Mesodermal cell (in vitro differentiated cells): ENCODE measurements at regions not wholly inside any gene's neighbourhood (a gene's known extent, or its start where the extent isn't known, plus 50 kb on each side); places are given as distances from the start of the nearest gene placed in this dataset.

Experiments used
- H3K27ac ChIP-seq: 2 replicates; pipeline ENCODE4 v1.7.0; 2013; ENCODE audit warnings: mild to moderate bottlenecking, low read depth, low read length, moderate library complexity; ENCODE audit not compliant: severe bottlenecking
- H3K36me3 ChIP-seq: 2 replicates; pipeline ENCODE4 v1.7.1; 2013; ENCODE audit warnings: mild to moderate bottlenecking, low read length, moderate library complexity; ENCODE audit not compliant: control insufficient read depth, insufficient read depth
- H3K4me1 ChIP-seq: one replicate; pipeline ENCODE4 v1.7.1; 2013; ENCODE audit warnings: mild to moderate bottlenecking, low read length; ENCODE audit not compliant: insufficient read depth, control insufficient read depth, poor library complexity, severe bottlenecking
- H3K4me3 ChIP-seq: 2 replicates; pipeline ENCODE4 v1.7.0; 2013; ENCODE audit warnings: low read length, control low read depth, mild to moderate bottlenecking; ENCODE audit not compliant: insufficient read depth, poor library complexity, severe bottlenecking; ENCODE audit errors: extremely low read depth
- H3K9me3 ChIP-seq: 2 replicates; pipeline ENCODE4 v1.7.1; 2013; ENCODE audit warnings: mild to moderate bottlenecking, low read length, moderate library complexity; ENCODE audit not compliant: control insufficient read depth
- WGBS, 2 experiments: methylation state at CpG; one replicate each; pipeline ENCODE4 v1.1.5; 2013; ENCODE audit warnings: missing lambda C conversion rate in 2 of 2; ENCODE audit not compliant: insufficient coverage in 2 of 2; 5-methylcytosine and 5-hydroxymethylcytosine counted together

DNA sequence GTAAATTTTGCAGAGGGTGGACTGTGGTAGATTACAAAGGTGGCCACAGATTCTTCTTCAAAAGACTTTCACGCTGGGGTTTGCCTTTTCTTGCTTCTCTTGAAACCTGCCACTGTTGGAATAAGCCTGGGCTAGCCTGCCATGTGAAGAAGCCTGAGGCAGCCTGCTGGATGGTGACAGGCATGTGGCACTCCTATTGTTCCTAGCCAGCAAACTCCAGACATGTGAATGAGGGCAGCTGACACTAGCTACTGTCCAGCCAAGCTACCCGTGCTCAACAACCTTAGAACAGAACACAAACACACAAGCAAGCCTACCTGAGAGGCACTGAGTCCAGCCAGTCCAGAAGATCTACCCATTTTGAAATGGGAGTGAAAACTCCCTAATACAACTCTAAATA is 322.7 kb upstream of the LARGE1 start:
- H3K4me1 ChIP-seq: no peaks in the 10 kb centered on the region
- H3K9me3 ChIP-seq: no peaks in the 10 kb centered on the region
- no peaks in the 10 kb centered on the region for H3K36me3 ChIP-seq
- no peak overlapping the region for H3K4me3 ChIP-seq
- 60 to 71% methylated on average over 2 of the region's 2 CpGs for WGBS, 2 experiments
- H3K27ac ChIP-seq: no peak overlapping the region

GRCh38 chr22:34255042-34255441 is 334.8 kb upstream of the LARGE1 start:
- Histone ChIP-seq H3K36me3 (no peaks in the 10 kb centered on the region), H3K4me3 (no peak overlapping the region), H3K27ac (no peak overlapping the region), H3K4me1 (no peaks in the 10 kb centered on the region), H3K9me3 (no peaks in the 10 kb centered on the region)
- 88 to 100% methylated on average over 1 of the region's 1 CpG for WGBS, 2 experiments

DNA sequence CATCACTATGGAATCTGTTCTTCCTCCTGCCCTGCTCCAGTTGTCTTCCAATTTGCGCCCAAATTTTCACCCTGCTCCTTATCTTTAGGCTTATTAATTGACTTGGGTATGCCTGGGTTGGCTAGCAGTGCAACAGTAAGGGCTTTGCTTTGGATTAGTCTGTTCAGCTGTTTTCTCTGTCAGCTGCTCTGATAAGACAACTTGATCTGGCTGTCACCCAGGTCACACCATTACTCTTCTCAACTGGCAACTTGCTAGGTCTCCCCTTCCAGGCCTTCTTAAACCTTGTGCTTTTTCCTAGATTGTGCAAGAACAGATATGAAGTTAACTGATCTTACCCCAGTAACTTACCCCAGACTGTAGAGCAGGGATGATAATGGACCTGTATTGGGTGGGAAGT is 357.8 kb upstream of the LARGE1 start:
- WGBS, 2 experiments: no CpG with 5 or more reads among the region's 1 CpG
- Histone ChIP-seq H3K4me1 (peaks cover 2% of the 10 kb centered on the region), H3K9me3 (no peaks in the 10 kb centered on the region), H3K36me3 (no peaks in the 10 kb centered on the region), H3K27ac (no peak overlapping the region), H3K4me3 (no peak overlapping the region)

DNA sequence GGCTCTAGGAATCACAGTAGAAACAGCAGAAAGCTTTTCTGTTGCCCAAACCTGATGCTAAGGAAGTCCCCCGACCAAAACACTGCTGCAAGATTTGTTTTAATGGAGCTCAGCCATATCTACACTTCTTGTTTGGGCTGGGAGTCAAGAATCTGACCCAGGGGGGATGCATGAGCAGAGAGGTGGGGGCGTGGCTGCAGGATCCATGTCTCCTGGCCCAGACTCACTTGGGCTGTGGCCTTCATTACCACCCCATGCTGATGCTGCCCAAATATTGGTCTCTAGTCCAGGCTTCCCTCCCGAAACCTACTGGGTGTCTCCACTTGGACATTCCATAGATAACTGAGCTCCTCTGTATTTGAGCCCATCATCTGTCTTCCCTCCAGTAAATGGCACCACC is 361.5 kb upstream of the LARGE1 start:
- Histone ChIP-seq H3K9me3 (no peaks in the 10 kb centered on the region), H3K36me3 (no peaks in the 10 kb centered on the region), H3K4me1 (peaks cover 2% of the 10 kb centered on the region), H3K4me3 (no peak overlapping the region), H3K27ac (no peak overlapping the region)
- 86 to 91% methylated on average over 2 to 3 of the region's 3 CpGs for WGBS, 2 experiments

DNA sequence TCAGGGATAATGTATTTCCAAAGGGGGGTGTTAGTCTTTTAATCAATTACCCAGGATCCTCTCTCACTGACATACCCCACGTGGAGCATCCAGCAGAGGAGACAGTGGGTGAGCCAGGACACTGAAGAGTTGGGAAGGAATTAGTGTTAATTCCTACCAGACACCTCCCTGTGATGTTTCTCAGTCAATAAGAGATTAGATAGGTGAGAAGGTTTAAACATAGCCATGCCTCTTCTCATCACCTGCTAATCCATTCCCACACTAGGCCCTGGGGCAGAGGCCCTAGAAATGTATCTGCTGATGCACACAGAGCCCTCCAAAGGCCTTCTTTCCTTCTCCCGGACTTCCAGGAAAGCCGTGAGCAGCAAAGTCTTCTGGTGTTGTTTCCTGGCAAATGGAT is 363.6 kb upstream of the LARGE1 start:
- H3K4me3 ChIP-seq: no peak overlapping the region
- H3K9me3 ChIP-seq: no peaks in the 10 kb centered on the region
- no peaks in the 10 kb centered on the region for H3K36me3 ChIP-seq
- 80% methylated on average over 1 of the region's 3 CpGs for WGBS, 2 experiments
- no peak overlapping the region for H3K27ac ChIP-seq
- H3K4me1 ChIP-seq: peaks cover 2% of the 10 kb centered on the region

DNA sequence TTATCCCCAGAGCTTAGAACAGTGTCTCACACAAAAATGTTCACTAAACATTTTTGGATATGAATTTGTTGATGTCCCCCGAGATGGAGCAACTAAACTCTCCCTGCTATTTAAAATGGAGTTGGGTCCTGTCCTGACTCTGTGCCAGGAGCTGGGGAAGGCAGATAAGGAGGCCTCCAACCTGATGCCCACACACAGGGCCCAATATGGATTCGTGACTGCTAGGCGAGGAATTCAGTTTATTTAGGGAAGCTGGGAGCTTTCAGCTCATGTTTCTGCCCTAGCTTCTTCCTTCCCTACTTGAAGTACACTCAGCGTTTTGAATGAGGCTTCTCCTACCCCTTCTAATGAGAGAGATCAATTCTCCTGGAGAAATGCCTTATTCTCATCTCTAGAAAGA is 373.0 kb upstream of the LARGE1 start:
- no peak overlapping the region for H3K27ac ChIP-seq
- no peaks in the 10 kb centered on the region for H3K4me1 ChIP-seq
- no peak overlapping the region for H3K4me3 ChIP-seq
- no peaks in the 10 kb centered on the region for H3K9me3 ChIP-seq
- 87% methylated on average over 3 of the region's 4 CpGs; no CpG with 5 or more reads in 1 of the 2 experiments for WGBS, 2 experiments
- H3K36me3 ChIP-seq: no peaks in the 10 kb centered on the region

DNA sequence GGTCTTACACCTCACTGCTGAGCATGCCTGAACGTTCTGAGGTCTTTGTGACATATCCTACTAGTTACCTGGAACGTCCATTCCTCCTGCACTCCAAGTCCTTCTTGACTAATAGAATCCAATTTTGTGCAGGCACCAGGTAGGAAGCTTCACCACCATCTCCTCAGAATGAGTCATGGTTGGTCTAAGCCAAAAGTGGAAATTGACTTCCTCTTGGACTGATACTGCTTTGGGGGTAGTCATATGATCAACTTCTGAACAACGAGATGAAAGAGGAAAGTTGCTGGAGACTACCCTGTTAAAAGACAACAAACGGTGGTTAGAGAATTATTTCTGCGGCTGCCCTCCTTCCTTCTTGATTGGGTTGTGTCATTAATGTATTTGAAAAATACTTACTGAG is 374.2 kb upstream of the LARGE1 start:
- Histone ChIP-seq H3K4me3 (no peak overlapping the region), H3K4me1 (no peaks in the 10 kb centered on the region), H3K36me3 (no peaks in the 10 kb centered on the region), H3K27ac (no peak overlapping the region), H3K9me3 (no peaks in the 10 kb centered on the region)
- 60 to 100% methylated on average over 2 to 3 of the region's 5 CpGs for WGBS, 2 experiments

DNA sequence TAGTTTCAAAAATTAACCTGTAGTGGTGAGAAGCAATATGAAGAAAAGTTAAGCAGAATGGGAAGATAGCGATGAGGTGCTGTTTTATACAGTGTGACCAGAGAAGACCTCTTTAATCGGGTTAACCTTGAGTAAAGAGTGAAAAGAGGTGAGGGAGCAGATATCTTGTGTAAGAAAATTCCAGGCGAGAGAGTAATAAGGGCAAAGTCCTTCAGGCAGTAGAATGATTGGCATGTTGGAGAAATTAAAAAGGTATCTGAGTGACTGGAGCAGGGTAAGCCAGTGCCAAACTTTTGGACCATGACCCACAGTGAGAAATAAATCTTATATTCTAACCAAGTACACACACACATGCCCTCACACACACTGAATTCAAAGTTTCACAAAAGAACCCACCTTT is 374.7 kb upstream of the LARGE1 start:
- H3K36me3 ChIP-seq: no peaks in the 10 kb centered on the region
- H3K4me3 ChIP-seq: no peak overlapping the region
- H3K4me1 ChIP-seq: no peaks in the 10 kb centered on the region
- no peak overlapping the region for H3K27ac ChIP-seq
- no peaks in the 10 kb centered on the region for H3K9me3 ChIP-seq
- 83 to 87% methylated on average over 3 of the region's 3 CpGs for WGBS, 2 experiments

- WGBS, 2 experiments: 90 to 94% methylated on average over 2 of the region's 2 CpGs
- H3K36me3 ChIP-seq: no peaks in the 10 kb centered on the region
- no peaks in the 10 kb centered on the region for H3K4me1 ChIP-seq
- no peak overlapping the region for H3K27ac ChIP-seq
- H3K4me3 ChIP-seq: no peak overlapping the region
- no peaks in the 10 kb centered on the region for H3K9me3 ChIP-seq
Measured at GRCh38 chr22:34296461-34296860, 376.2 kb upstream of the LARGE1 start.

DNA sequence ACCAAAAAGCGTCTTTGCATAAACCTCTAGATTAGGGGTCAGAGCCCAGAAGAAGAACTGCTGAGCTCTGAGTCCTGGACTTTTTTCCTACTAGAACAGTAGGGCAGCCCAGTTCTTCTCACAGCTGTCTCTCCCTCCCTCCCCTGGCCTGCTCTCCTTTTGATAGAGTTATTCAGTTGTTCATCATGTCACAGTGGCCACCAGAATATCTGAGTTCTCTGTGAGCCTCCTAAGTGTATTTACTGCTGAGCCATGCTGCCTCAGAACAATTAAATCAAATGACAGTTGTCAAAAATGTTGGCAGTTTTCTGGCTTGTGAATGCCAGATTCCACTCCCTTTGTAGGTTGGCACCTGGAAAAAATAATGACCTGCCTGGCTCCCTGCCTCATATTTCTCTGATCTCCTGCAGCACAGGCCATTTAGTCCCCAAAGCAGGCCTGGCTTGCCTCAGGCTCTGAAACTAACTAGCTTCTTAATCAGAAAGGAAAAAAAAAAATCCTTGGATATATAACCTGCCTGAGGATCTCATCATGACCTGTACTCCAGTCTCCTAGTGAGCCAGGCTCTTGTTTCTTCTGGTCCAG is 377.4 kb upstream of the LARGE1 start:
- H3K9me3 ChIP-seq: no peaks in the 10 kb centered on the region
- WGBS, 2 experiments: 100% methylated on average over 1 of the region's 1 CpG
- no peak overlapping the region for H3K27ac ChIP-seq
- H3K36me3 ChIP-seq: no peaks in the 10 kb centered on the region
- H3K4me1 ChIP-seq: no peaks in the 10 kb centered on the region
- no peak overlapping the region for H3K4me3 ChIP-seq

GRCh38 chr22:34299496-34299895 is 379.2 kb upstream of the LARGE1 start:
- H3K4me3 ChIP-seq: no peak overlapping the region
- no peaks in the 10 kb centered on the region for H3K36me3 ChIP-seq
- no peak overlapping the region for H3K27ac ChIP-seq
- no CpG with 5 or more reads among the region's 1 CpG for WGBS, 2 experiments
- H3K9me3 ChIP-seq: no peaks in the 10 kb centered on the region
- no peaks in the 10 kb centered on the region for H3K4me1 ChIP-seq
